ENCODE measurements at regions not wholly inside any gene's neighbourhood (a gene's known extent, or its start where the extent isn't known, plus 50 kb on each side); places are given as distances from the start of the nearest gene placed in this dataset.

- TF ChIP-seq EZH2phosphoT487 (IDR thresholded peaks at IDR 0.05) (no peak), EZH2 (IDR thresholded peaks at IDR 0.05) (no peak), CTCF (IDR thresholded peaks at IDR 0.05) (no peak)
These were observed 432.2 kb downstream of the PIK3R1 start for GRCh38 chr5:68647743-68648142.

Measured in neural progenitor cell (in vitro differentiated cells).